ENCODE measurements at regions not wholly inside any gene's neighbourhood (a gene's known extent, or its start where the extent isn't known, plus 50 kb on each side); places are given as distances from the start of the nearest gene placed in this dataset.

- TF ChIP-seq CTCF (IDR thresholded peaks at IDR 0.05): no peak
- TF ChIP-seq POLR2AphosphoS5 (IDR thresholded peaks at IDR 0.05): no peak
- TF ChIP-seq EP300 (IDR thresholded peaks at IDR 0.05): no peak
- TF ChIP-seq POLR2A (IDR thresholded peaks at IDR 0.05): no peak
- Histone ChIP-seq H3K27ac (no peak overlapping the region), H3K36me3 (no peaks in the 10 kb centered on the region), H3K4me3 (no peak overlapping the region), H3K9me3 (no peaks in the 10 kb centered on the region), H3K4me1 (no peaks in the 10 kb centered on the region), H3K27me3 (no peaks in the 10 kb centered on the region)
- no peak for DNase-seq (ENCODE audit: low spot score in 2 of 2)
- 84% methylated on average over 2 of the region's 2 CpGs for WGBS
Measured at GRCh38 chr2:149679286-149679685, 91.7 kb upstream of the MMADHC start.

- DNase-seq (ENCODE audit: low spot score in 2 of 2): no peak
- Histone ChIP-seq H3K4me1 (no peaks in the 10 kb centered on the region), H3K4me3 (no peak overlapping the region), H3K9me3 (no peaks in the 10 kb centered on the region), H3K27me3 (no peaks in the 10 kb centered on the region), H3K36me3 (no peaks in the 10 kb centered on the region), H3K27ac (no peak overlapping the region)
- TF ChIP-seq CTCF (IDR thresholded peaks at IDR 0.05) (no peak), POLR2AphosphoS5 (IDR thresholded peaks at IDR 0.05) (no peak), POLR2A (IDR thresholded peaks at IDR 0.05) (no peak), EP300 (IDR thresholded peaks at IDR 0.05) (no peak)
- 96% methylated on average over 1 of the region's 1 CpG for WGBS
Measured at GRCh38 chr2:149677416-149677815, 89.8 kb upstream of the MMADHC start.

GRCh38 chr2:149670086-149670485 lies 82.5 kb upstream of the MMADHC start:
- Histone ChIP-seq H3K36me3 (no peaks in the 10 kb centered on the region), H3K9me3 (no peaks in the 10 kb centered on the region), H3K27ac (no peak overlapping the region), H3K4me3 (no peak overlapping the region), H3K27me3 (no peaks in the 10 kb centered on the region), H3K4me1 (no peaks in the 10 kb centered on the region)
- WGBS: 96% methylated on average over 2 of the region's 2 CpGs
- no peak for DNase-seq (ENCODE audit: low spot score in 2 of 2)
- no peak for TF ChIP-seq EP300 (IDR thresholded peaks at IDR 0.05)
- no peak for TF ChIP-seq POLR2AphosphoS5 (IDR thresholded peaks at IDR 0.05)
- TF ChIP-seq POLR2A (IDR thresholded peaks at IDR 0.05): no peak
- no peak for TF ChIP-seq CTCF (IDR thresholded peaks at IDR 0.05)

- 91% methylated on average over 1 of the region's 1 CpG for WGBS
- Histone ChIP-seq H3K9me3 (no peaks in the 10 kb centered on the region), H3K4me1 (no peaks in the 10 kb centered on the region), H3K27me3 (no peaks in the 10 kb centered on the region), H3K4me3 (no peak overlapping the region), H3K27ac (no peak overlapping the region), H3K36me3 (no peaks in the 10 kb centered on the region)
- DNase-seq (ENCODE audit: low spot score in 2 of 2): no peak
- no peak for TF ChIP-seq POLR2A (IDR thresholded peaks at IDR 0.05)
- TF ChIP-seq EP300 (IDR thresholded peaks at IDR 0.05): no peak
- TF ChIP-seq POLR2AphosphoS5 (IDR thresholded peaks at IDR 0.05): no peak
- no peak for TF ChIP-seq CTCF (IDR thresholded peaks at IDR 0.05)
Measured at GRCh38 chr2:149666809-149667320, 79.3 kb upstream of the MMADHC start.

GRCh38 chr2:149664896-149665295 lies 77.3 kb upstream of the MMADHC start:
- DNase-seq (ENCODE audit: low spot score in 2 of 2): no peak
- WGBS: 98% methylated on average over 3 of the region's 3 CpGs
- Histone ChIP-seq H3K36me3 (no peaks in the 10 kb centered on the region), H3K27ac (no peak overlapping the region), H3K4me1 (no peaks in the 10 kb centered on the region), H3K9me3 (no peaks in the 10 kb centered on the region), H3K4me3 (no peak overlapping the region), H3K27me3 (no peaks in the 10 kb centered on the region)
- no peak for TF ChIP-seq POLR2AphosphoS5 (IDR thresholded peaks at IDR 0.05)
- no peak for TF ChIP-seq EP300 (IDR thresholded peaks at IDR 0.05)
- TF ChIP-seq POLR2A (IDR thresholded peaks at IDR 0.05): no peak
- no peak for TF ChIP-seq CTCF (IDR thresholded peaks at IDR 0.05)

All from suprapubic skin (tissue), 4 donors.